GM19324 (cell line): ENCODE measurements at regions not wholly inside any gene's neighbourhood (a gene's known extent, or its start where the extent isn't known, plus 50 kb on each side); places are given as distances from the start of the nearest gene placed in this dataset.
"Not testable (repeated sequence)": the region's sequence is repeated elsewhere in the genome, so short reads cannot be mapped to it uniquely, and the experiment has no call there.

Source experiments
- ATAC-seq: cut with Tn5 transposase; IDR thresholded peaks from one replicate; pipeline ENCODE4 v1.9.1; 2021; ENCODE audit warnings: mild to moderate bottlenecking, moderate library complexity; ENCODE audit not compliant: unreplicated experiment, low FRiP score

DNA sequence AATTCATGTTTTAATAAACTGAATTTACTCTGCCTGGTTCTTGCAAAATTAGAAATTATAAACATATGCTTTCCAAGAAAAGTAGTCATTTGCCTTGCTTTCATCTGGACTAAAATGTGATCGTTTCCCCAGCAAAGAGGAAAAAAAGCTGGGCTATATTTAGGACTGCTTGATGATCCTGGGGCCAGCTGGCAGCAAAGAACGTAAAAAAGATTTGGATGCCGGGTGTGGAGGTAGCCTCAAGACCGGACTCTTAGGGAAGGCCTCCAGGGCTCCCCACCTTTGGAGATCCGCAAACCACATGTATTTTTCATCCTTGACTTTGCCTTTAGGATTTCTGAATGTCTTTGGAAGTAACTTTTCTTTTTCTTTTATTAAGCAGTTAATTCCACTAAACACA, 156.1 kb upstream of the SEMA6A start:
- no peak for ATAC-seq

DNA sequence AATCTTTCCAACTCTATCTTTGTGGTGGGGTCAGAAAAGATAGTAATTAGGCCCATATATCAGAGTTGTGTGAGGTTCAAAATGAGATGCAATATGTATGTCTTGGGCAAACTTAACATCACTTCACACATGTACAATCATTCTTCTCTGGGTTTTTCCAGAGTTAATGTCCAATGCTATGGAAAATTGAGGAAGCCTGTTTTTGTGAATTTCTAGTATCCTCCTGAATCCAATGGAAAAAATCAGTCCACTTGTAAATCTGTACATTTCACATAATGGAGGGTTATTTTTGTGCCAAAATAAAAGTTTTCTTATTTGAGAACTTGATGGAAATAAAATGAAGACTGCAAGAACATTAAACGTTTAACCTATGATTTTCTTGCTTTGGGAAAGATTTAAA, 155.6 kb upstream of the SEMA6A start:
- no peak for ATAC-seq

DNA sequence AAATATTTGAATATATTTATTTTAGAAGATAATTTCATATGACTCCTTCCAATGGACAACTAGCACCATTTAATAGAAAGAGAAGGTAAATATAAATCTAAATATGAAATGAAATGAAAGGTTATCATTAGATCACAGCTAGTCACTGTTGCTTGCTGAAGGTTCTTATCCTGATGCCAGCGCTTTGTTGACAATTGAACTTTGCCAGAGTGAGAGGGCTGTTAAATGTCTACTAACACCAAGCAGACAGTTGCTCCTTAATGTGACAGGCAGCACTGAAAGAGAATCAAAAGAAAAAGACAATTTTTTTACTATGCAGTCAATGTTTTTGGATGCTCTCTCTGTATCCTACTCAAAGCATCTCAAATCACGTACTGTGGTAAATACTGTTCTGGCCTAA, 152.6 kb upstream of the SEMA6A start:
- ATAC-seq, result no peak

DNA sequence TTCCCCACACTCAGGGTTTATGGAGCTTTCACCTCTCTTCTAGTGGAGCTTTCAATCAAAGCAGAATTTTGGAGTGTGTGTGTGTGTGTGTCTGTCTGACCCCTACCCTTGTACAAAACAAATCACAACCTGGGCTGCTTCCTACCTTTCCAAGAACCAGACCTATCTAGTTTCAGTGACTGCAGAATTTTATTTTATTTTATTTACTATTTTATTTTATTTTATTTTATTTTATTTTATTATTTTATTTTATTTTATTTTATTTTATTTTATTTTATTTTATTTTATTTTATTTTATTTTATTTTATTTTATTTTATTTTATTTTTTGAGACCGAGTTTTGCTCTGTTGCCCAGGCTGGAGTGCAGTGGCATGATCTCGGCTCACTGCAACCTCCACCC, 151.6 kb upstream of the SEMA6A start:
- not testable (repeated sequence) for ATAC-seq

DNA sequence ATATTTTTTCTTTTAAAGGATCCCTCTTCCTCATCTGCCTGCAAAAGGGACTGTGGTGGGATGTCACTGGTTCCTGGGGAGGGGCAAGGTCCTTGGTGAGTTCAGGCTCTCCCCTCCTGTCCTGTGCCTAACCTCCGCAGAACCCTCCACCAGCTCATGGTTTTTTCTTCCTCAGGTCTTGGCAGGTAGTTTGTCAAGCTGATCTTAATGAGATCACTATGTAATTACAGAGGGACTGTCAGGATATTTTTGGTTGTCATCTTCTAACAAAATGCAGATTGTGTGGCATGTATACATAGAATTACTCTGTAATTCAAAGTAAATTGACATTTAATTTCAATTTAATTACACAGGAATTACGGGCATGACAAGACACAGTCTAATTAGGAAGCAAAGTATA, 150.3 kb upstream of the SEMA6A start:
- no peak for ATAC-seq

DNA sequence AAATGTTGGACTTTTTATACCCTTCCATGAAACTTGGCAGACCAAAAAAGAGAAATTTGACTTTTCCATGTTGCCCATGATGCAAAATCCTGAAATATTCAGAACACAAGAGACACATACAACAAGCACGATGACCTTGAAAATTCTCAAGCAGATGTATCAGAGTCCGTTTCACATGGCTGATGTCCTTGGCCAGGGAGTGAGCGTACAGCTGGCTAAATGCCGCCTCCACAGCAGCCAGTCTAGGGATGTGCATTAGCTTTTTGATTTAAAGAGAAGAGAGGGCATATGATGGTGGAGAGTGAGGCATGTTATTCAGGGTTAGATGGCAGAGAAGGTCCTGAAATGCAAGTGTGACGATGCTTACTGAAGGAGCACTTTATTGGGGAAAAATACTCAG, 148.0 kb upstream of the SEMA6A start:
- no peak for ATAC-seq

DNA sequence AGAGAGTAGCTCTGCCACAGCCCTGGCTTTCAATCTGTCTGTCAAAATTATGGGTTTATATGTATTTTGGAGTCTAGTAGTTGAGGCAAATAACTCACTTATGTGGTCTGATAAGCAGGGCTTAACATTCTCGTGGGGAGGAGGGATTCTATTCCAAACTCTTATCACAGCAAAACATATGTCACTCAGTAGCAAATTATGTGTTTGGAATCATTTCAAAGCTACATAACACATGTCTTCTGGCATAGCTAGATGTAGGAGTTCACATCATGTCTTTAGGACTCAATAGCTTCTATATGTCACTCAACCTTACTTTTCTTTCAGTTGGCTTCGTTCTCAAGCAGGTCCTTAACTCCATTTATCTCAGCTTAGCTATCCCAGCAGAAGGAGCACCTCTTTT, 144.5 kb upstream of the SEMA6A start:
- ATAC-seq, result no peak

DNA sequence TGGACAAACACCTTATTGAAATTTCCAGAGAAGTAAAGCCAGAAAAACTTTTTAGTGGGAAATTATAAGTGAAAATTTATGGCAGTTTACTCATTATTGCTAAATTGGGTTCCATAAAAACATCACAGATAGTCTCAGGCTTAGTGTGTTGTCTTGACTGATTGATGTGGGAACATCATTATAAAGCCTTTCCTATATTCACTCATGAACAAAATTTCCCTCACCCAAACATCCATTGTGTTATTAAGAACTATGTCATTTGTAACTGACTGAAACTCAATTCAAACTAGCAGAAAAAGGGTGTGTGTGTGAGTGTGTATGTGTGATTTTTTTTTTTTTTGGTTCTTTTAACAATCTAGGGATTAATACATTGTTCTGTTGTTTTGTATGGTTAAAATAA, 143.7 kb upstream of the SEMA6A start:
- no peak for ATAC-seq

DNA sequence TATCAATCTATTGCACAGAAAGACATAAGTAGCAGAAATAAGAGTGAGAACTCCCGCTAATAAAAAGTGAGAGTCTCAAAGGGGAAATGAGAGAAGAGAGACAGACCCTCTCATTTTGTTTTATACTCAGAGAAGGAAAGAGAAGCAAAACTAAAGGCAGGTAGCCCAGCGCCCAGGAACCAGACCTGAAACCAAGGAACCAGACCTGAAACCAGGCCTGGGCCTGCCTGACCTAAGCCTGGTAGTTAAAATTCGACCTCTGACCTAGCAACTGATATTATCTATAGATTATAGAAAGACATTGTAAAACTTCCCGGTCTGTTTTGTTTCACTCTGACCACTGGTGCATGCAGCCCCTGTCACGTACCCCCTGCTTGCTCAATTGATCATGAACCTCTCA, 134.5 kb upstream of the SEMA6A start:
- ATAC-seq, result no peak

DNA sequence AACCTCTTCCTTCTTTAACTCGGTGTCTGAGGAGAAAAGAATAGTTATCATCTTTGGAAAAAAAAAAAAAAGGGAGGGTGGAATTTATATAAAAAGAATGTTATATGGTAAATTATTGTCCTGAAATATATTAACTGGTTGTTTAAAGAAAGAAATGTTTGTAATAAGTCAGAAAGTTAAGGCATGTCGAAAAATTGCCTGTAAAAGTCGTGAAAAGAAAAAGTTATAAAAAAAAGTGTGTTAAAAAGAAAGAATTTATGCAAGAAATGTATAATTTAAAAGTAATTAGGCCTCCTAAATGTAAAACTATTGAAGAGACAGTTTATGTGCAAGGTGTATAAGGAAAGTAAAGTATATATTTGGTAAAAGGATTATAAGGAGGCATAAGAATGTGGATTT, 130.5 kb upstream of the SEMA6A start:
- not testable (repeated sequence) for ATAC-seq

DNA sequence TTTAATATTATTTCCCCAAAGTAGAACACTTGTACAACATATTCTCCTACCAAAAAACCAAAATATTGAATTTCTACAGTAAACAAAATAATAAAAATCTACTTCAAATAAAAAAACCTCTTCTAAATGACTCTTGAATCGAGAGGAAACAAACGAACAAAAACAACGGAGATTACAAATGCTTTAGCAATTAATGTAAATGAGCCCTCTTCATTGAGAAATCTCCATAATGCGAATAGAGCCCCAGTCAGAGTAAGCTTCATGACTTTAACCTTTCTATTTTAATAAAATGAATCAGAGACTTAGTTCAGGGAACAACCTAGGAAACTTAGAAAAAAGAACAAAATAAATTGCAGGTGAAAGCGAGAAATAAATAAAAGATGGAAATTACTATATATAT, 129.3 kb upstream of the SEMA6A start:
- ATAC-seq, result no peak

DNA sequence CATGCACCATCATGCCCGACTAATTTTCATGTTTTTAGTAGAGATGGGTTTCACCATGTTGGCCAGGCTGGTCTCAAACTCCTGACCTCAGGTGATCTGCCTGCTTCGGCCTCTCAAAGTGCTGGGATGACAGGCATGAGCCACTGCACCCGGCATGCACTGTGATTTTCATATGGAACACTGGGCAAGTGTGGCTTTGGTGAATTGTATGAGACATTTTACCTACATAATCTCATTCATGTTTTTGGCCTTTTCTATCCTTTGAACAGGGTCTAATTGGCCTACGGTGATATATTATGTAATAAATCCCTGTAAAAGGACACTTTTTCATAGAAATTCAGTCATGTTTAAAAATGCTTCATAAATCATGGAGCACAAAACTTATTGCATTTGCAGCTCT, 128.7 kb upstream of the SEMA6A start:
- ATAC-seq, result no peak

DNA sequence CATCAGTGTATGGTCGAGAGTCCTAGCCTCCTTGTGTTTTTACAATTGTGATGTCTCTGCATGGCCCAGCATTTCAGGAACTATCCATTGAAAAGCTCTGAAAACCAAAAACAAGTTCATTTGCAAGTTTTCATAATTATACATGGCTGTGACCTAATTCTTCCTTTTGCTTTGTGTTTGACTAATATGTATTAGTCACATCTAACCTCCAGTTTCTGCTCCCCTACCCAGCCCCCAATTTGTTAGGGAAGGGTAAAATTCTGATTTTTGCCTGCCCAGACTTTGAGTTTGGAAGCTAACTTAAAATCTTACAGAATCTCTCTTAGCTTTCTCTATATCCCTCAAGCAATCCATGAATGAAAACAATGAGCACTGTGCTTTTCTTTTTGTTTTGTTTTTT, 128.2 kb upstream of the SEMA6A start:
- no peak for ATAC-seq

DNA sequence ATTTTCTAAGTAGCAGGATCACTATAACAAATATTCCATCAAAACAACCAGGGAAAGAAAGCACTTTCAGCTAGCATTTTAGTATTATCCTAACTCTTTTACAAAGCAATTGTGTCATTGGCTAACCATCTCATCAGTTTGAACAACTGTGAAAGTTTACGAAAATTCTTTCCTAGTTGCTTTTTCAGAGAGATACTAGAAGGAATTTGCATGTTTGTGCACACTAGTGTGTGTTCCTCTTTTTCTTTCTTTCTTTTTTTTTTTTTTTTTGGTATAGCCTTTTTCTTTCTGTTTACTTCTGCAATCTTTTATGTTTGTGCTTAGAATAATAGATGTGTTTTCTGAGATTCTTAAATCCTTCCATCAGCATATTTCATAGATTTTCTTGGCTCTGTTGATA, 124.7 kb upstream of the SEMA6A start:
- peak; percentile 65 for ATAC-seq

DNA sequence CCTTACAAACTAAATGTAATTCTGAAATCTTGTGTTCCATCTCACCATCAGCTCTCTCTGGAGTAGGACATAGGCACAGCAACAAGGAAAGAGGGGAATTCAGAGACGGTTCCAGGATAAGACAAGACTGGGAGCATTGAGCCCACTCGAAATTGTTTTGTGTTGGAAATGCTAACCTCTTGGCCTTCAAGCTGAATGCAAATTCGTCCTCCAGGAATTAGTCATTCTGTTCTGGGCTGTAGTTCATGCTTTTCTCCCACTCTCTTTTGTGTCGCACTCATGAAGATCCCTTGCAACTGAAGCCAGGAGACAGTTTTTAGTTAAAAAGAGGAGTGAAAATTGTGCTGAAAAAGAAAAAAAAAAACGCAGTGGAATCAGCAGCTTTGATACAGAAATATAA, 121.7 kb upstream of the SEMA6A start:
- no peak for ATAC-seq

DNA sequence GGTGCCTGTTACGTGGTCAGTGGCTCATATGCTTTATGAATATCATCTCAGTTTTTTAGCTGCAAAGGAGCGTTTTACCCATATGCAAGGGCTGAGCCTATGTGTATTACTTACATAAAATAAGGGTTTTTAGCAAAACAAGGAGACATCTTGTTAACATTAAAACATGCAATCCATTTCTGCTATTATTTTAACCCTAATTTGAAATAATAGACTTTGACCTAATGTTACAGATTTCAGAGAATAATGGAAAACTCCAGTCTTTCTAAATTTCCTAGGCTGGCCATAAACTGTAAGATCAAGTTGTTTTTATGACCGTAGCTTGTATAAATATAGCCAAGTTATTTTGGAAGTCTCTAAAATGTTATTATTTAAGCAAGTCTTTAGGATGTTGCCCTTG, 121.1 kb upstream of the SEMA6A start:
- no peak for ATAC-seq

DNA sequence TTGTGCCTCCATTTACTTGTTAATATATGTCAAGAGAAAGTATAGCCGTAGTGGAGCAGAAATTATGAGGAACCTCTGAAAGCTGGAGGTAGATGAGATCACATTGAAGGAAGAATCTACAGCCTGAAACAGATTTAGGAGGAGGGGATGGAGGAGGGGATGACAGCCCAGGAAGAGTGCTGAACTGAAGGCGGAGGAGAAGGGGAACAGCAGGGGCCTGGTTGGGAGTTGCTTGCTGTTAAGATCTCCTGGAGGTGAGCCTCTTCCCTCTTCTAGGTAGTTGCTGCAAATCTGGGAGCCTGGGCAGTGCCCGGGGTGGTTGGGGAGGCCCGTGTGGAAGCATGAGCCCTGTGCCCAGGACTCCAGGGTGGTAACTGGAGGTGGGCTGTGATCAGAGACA, 111.8 kb upstream of the SEMA6A start:
- no peak for ATAC-seq

DNA sequence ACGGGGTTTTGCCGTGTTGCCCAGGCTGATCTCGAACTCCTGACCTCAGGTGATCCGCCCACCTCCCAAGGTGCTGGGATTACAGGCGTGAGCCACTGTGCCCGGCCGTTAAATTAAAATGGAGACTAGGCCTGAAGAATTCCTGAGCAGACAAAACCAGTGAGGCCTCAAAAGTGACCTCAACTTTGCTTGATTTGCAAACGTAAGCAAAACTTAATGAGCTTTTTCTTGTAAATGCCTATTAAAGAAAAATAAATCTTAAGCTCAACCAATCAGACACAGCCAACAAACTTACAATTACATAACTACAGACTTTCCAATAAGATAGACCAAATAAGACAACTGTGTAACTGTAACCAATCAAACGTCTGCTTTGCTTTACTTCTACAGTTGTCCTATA, 111.3 kb upstream of the SEMA6A start:
- no peak for ATAC-seq

DNA sequence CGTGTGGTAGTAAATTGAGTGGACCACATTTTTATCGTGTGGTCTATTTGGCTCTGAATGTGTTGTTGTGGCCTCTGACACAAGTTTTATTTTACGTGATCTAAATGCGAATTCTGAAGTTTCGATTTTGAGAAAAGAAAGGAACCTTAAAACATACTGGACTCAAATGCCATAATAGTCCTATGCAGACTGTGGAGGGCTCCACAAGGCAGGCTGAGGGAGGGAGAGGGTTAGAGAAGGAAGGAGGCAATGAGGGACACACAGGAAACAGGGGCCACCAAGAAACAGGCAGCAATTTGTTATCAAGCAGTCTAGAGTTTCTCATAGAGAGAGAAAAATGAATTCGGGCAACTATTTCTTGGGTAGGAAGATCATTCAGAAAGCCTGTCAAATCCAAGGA, 110.4 kb upstream of the SEMA6A start:
- ATAC-seq, result no peak

DNA sequence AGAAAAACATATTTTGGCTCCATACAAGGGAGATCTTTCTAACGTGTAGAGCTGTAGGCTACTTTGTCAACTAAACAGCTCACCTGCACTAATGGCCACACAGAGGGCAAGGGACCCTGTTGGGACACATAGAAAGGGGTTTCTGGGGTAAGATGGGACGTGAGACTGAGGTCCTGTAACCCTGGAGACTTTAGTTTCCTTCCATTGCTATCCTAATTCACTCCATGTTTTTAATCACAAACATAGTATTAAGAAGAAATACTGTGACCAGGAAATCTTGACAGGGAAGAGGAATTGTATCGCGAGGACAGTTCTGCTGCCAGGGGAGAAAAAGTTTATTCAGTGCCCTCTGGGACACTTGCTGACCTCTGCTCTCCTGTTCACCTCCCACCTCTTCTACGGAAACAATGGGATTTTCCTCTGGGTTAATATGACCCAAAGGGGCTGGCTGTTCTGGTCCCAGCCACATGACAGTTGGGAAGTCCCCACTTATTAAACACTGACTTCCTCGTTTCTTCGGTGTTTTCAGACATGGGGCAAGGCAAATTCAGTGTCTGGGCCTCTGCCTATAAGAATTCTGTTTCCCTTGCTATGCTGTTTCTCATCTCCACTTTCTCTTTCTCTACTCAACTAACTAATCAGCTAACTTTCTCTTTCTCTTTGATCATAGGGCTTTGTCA, 106.9 kb upstream of the SEMA6A start:
- ATAC-seq, result peak; percentile 95

DNA sequence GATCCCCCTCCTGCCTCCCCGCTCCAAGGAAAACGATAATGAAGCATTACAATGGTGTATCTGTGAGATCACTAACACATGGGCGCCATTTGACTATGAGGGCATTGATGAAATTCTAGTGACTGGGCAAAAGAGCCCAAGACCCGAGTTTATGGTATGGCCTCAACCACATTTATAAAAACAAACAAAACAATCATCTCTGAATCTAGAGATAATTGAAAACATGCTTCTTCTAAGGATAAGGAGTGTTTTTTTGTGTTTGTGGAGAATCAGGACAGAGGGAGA, 100.9 kb upstream of the SEMA6A start:
- ATAC-seq, result no peak

DNA sequence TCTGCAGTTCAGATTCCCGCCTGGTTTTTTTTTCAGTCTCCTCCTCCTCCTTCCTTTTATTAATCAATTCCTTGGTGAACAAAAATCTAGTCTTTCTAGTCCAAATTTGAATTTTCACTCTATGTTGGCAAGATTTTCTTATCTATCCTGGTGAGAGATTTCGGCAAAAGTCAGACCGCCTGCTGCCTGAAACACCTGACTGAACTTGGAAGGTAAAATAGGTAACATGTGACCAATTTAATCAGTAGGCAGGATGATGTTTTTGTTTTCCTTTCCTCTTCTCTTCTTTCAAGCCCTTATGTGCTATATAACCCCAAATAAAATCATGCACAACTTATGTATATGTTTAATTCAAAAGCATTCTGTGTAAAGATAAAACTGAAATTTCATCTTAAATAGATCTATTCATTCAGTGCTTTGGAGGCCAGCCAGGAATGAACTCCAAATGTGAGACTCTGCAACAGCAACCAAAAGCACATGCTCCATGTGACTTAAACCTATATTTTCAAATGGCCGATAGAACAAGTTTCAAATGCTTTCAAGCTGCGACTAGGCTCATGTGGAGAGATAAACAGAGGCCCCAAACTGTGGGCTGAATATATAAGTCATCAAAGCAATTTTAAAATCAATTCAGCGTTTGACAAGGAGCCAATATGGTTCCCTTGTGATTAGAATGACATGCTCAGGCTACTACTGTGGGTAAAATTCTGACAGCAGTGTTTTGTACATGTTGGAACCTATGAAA, 100.4 kb upstream of the SEMA6A start:
- ATAC-seq, result no peak

DNA sequence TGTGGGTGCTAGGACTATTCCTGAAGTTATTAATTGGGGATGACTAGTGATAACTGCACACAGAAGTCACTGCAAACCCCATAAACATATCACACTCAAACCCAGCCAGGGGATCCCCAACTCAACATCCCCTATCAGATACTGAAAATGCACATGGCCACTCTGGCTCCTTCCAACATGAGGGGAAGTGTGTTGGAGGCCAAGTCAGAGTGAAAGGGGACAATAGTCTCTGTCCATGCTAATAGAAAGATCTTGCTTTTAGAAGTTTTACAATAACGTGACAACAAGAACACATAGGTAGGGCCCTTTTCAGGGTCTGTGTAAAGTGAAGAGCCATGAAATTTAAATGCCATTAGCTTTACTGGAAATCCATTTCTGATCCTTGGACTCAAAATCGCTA, 98.8 kb upstream of the SEMA6A start:
- no peak for ATAC-seq
